ENCODE measurements at regions not wholly inside any gene's neighbourhood (a gene's known extent, or its start where the extent isn't known, plus 50 kb on each side); places are given as distances from the start of the nearest gene placed in this dataset.

DNA sequence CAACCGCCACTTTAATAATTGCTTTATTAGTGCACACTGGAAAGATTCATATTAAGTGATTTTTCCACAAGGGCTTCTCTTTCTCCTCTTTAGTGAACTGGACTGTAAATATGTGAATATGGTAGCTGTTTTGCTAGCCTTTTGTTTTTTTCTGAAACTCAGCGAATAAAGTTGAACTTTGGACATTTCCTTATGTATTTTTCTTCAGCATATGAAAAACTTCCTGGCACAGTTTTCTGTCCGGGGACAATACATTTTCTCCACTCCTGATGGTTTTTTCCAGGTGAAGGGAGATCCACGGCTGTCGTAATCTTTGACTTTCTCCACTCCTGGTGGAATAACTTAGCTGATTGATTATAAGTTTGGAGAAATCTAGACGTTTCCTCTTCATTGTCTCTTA, 457.4 kb upstream of the FAT1 start:
- DNase-seq (ENCODE audit: low read depth, low spot score) = no peak

DNA sequence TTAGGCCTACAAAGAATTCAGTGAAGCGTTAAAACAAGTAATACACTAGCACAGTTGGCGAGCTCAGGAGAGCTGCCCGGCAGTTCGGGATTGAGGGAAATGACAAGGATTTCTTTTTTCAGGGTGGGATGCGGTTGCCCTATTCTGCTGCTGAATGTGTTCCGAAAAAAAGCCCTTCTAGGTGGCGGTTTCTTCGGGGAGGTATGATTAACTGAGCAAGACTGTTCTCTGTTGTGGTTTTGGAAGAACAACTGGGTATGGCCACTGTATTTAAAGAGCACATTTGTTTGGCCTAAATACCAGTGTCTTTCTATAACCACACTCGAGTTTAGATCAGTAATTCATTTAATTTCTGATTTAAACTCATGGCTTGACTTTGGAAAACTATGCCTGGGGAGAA, 459.7 kb upstream of the FAT1 start:
- DNase-seq (ENCODE audit: low read depth, low spot score) = no peak

DNA sequence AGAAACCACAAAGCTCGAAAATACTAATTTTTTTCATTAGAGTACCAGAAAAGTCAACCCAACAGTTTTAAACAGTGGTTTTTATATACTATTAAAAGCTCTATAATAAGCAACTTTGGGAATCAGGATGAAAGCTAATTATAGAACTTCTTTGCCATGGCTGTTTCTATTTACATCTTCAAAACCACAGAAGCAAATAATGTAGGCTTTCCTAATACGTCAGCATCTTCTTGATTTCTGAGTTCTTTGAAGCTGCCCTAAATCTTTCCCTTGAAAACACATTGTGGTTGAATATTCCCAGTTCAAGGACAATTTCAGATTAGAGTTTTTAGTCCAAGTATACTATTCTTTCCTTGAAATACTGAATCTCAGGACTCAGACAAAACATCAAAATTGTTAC, 460.2 kb upstream of the FAT1 start:
- no peak for DNase-seq (ENCODE audit: low read depth, low spot score)

DNA sequence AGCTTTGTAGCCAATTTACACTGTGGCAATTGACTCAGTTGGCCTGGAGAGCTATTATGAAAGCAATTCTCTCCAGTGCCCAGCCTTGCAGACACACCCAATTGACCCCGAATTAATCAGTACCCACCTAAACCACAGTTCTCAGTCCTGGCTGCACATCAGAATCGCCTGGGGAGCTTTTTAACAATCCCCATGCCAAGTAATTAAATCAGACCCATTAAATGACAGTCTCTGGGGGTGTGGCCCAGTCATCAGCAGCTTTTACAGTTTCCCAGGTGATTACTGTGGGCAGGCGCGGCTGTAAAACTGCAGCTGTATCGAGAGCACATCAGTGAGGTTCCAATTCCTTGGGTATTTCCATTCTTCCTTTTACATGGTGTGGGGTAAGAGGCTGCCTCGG, 460.9 kb upstream of the FAT1 start:
- no peak for DNase-seq (ENCODE audit: low read depth, low spot score)

DNA sequence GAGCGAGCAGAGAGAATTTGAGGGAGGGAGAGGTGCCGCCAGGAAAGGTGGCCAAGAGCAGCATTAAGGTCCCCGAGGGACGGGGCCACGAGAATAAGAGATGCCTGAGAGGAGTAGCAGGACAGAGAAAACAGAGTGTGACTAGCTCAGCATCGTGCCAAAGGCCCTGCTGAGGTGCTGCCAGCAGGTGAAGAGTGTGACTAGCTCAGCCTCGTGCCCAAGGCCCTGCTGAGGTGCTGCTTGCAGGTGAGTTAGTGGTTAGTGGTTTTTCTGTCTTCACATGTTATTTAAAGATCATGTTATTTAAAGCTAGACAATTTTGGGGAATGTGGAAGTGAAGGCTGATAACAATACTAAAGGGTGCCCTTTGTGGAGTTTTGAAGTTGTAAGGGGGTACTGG, 464.5 kb upstream of the FAT1 start:
- DNase-seq (ENCODE audit: low read depth, low spot score) = no peak

DNA sequence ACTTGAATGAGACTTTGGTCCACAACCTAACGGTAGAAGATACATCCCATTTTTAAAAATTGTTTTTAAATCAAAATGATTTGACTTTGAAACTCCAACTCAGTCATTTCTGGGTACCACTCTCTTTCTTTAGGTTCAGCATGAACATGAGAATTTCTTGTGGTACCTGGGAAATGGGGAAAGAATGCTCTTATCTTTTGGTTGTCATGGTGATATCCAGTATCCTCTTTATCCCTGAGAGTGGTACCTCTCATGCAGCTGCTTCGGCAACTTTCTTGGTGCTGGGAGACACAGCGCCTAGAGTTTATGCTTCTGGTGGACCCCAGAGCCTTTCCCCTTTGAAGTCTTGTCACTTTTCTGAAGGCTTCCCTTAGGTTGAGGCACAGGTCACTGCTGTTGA, 465.1 kb upstream of the FAT1 start:
- no peak for DNase-seq (ENCODE audit: low read depth, low spot score)

DNA sequence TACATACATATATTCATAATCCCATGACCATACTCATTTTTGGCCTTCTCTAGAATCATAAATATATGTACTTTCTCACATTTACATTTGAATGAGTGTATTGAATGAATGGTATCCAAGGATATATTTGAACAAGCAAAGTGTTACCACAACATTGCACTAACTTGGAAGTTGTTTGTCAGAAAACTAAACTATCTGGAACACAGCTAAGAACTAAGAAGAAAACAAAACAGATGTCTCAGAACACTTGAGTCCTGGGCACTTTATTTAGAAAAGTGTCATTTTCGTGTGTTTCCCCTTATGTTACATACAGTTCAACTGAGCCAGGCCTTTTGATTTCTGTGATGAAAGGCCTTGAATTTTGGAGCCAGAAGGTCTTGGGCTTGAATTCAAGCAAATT, 466.7 kb upstream of the FAT1 start:
- no peak for DNase-seq (ENCODE audit: low read depth, low spot score)

DNA sequence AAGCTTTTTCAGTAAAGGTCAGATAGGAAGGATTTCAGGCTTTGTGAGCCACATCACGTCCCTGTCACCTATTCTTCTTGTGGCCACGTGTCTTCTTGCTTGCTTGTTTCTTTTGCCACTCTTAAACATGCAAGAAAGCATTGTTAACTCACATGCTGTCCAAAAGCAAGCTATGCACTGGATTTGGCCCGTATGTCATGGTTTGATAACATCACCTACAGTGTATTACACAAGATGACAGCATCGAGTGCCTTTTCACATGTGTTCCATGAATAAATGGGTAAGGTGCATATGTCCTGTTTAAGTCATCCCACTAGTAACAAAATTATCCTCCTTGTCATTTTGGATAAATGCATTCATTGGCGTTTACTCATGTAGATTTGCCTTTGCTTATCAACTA, 468.0 kb upstream of the FAT1 start:
- DNase-seq (ENCODE audit: low read depth, low spot score) = no peak

DNA sequence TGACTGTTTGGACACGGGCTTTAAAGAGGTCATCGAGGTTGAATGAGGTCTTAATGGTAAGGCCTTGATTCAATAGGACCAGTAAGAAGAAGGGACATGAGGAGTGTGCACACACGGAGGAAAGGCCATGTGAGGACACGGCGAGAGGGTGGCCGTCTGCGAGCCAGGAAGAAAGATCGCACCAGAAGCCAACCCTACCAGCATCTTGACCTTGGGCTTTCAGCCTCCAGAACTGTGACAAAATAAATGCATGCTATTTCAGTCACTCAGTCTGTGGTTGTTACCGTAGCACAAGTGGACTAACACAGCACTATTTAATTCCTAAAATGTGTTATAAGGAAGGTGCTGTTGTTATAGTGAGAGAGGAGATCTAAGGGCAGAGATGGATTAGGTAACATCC, 468.6 kb upstream of the FAT1 start:
- no peak for DNase-seq (ENCODE audit: low read depth, low spot score)

DNA sequence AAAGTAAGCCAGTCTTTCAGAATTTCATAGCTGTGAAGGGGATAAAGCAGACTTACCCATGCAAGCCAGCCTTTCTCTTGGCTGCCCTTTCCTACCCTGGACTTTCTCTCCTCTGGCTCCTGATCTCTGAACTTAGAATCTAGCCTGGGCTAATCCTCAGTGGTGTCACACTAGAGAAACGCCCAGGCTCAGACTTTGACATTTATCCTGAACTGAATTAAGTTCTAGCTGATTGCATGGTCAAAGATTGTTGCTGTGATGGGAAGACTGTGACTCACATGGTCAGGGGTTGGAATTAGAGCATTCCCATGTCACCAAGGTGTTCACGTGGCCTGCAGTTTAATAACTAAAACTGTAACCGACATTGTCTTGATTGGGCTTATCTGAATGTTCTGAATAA, 469.5 kb upstream of the FAT1 start:
- DNase-seq (ENCODE audit: low read depth, low spot score) = no peak

DNA sequence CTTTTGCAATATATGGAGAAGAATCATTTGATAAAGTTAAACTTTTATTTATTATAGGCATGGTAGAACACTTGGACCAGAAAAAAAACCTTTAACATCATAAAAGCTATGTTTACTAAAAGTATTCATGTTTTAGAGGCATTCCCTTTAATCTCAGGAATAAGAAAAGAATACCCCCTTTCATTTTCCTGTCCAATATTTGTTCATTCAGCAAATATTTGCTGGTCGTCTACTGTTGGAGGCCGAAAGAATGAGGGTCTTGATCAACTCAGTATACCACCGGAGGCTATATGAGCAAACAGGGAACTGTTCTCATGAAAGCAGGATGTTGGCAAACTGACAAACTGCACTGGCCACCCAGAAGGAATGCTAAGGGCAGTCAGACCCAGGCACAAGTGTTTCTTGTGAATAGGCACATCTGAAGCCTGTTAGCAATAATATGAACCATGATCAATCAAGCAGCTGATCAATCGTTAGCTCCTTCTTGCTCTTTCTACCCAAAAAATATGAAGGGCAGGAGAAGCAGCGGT, 480.8 kb upstream of the FAT1 start:
- no peak for DNase-seq (ENCODE audit: low read depth, low spot score)

DNA sequence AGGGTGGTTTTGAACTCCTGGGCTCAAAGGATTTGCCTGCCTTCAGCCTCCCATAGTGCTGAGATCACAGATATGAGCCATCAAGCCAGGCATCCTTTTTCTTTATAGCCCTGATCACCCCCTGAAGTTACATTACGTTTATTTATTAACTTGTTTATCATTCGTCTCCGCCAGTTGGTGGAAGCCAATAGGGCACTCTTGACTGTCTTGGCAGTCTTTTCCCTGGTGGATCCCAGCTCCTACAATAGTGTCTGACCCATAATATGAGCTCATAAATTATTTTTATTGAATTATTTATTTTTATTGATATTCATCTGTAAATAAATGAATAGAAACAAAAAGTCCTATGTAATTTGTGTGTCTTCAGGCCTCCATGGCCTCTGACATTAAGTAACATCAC, 484.3 kb upstream of the FAT1 start:
- no peak for DNase-seq (ENCODE audit: low read depth, low spot score)

DNA sequence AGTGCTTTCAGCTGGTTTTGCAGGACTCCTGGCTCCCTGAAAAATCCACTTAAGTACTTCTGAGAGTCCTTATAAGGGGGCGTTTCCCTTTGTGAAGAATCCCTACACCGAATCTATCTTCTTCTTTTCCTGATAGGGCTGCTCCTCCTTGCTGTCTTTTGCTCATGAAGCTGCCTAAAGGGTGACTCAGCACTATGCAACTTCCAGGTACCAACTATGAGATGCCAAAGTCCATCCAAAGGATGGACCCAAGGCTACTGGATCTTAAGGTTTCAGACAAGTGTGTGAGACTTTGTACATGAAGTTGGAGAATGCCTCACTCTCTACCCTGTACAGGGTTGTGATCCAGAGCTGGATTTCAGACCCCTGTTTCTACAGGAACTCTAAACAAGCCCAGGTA, 485.0 kb upstream of the FAT1 start:
- no peak for DNase-seq (ENCODE audit: low read depth, low spot score)

DNA sequence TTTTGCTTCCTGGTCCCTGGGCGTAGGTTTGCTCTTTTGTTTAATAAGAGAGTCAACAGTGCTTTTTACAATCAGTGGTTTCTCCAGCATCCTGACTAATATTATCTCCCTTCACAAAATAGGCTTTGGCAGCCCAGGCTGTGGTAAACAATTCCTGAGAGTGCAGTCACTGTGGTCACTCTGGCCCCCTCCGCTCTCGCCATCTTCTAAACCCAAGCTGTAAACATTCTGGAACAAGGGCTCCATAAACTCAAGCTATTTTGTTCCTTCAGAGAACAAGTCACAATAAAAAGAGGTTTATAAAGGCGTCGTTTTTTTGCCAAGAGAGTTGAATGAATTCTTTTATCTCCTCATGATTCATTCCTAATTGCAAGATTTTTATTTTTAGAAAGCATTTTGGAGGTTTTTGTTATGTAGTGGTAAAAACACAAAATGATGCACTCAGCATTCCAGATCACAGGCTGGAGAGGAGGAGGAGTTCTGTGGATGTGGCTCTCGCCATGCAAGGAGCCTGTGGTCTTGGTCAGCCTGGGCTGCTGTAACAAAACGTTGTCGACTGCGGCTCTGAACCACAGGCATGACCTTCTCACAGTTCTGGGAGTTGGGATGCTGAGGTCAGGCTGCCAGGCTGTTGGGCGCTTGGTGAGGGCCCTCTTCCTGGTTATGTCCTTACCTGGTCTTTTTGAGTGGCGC, 486.4 kb upstream of the FAT1 start:
- no peak for DNase-seq (ENCODE audit: low read depth, low spot score)

DNA sequence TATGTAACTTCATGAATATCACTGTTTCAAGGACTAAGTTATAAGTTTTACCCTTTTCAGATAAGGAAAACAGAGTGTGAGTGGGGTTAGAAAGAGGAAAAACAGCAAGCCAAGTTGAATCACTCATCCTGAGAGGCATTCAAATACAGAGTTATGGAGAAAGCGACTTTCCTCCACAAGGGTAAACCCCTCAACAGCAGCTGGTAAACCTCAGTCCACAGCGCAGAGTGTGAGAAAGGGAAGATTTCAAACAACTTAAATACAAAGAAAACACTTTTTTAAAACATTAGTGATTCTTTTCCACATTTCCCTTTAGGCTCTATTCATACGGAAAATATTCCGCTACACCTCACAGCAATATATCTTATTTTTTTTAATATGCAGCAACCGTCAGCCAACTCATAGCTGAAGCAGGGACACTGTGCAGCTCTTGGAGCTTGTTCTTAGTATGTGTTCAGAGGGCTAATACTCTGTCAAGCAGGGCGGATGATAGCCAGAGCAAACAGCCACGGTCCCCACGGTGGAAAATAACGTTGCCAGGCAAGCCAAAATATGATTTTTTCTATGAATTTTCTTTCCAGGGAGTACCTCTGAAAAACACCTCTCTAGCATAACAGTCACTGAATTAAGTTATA, 488.9 kb upstream of the FAT1 start:
- no peak for DNase-seq (ENCODE audit: low read depth, low spot score)

DNA sequence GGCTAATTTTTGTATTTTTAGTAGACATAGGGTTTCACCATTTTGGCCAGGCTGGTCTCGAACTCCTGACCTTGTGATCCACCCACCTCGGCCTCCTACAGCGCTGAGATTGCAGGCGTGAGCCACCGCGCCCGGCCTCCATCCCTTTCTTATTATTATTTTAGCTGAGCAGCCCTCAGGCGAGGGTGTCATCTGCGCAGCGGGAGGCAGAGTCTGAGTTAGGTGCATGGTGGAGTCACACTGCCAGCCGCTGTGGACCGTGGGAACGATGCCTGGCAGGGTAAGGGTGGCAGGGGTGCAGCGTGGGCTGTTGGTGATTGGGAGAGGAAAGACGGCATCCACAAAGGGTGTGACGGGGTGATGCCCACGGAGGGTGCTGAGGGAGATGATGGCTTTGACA, 491.8 kb upstream of the FAT1 start:
- no peak for DNase-seq (ENCODE audit: low read depth, low spot score)

DNA sequence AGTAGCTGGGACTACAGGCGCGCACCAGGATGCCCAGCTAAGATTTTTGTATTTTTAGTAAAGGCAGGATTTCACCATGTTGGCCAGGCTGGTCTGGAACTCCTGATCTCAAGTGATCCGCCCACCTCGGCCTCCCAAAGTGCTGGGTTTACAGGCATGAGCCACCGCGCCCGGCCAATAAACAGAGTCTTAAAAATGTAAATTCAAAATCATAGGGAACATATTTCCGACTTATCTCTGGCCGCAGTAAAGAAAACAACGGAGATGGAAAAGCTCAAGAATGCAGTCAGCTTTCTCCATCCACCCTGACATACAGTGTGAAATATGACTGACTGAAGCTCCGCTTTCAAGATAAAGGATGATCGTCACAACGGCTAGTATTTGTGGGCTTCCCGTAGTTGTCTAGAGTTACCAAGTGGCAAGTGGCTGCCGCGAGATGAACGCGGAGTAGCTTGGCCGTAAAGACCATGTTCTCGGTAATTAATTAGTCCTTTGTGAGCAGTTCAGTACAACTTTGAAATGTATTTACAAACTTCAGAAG, 495.1 kb upstream of the FAT1 start:
- no peak for DNase-seq (ENCODE audit: low read depth, low spot score)

DNA sequence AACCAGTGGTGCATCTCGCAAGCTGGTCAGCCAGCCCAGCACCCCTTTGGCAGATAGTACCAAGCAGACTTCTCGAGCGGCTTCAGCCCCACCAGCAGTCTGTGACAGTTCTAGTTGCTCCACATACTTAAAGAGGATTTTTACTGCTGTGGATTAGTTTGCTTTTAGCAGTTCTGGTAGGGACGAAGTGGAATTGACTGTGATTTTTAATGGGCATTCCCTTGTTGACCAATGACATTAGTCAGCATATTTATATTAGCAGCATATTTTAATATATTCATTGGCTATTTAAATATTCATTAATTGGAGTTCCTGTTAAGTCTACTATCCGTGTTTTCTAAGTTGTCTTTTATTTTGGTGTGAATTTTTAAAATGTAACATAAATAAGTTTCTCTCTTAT, 500.9 kb upstream of the FAT1 start:
- DNase-seq (ENCODE audit: low read depth, low spot score) = no peak

DNA sequence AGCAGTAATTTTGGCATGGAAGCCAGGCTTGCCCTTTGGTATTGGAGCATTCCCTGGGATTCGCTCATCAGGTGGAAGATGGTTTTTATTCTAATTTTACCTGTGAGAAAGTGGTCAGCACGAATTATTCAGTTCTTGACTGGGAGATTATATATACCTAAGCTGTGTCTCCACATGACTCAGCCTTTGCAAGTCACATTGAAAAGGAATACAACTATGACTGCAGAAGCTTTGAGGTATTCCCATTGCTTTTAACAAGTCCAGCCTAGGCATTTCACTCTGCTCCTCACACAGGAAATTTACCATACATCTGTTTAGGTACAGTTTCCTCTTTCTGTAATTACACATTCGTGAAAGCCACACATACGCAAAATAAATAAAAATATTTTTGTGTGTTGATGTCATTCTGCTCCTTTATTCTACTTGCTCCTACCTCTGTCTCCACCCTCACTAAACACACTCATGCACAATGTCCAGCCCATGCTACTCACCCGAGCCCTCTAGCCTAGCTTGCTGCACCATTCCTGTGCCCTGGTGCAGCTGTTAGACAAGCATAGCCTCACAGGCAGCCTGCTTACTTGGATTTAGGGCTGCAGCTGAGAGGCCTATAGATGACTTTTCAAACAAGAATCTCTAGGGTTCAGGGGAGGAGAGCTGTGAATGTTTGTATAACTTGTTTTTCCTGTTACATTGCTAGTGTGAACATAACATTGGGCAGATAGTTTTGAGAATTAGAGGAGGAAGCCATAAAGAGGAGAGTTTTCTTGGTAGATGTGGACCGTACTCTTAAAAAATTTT, 504.4 kb upstream of the FAT1 start:
- DNase-seq (ENCODE audit: low read depth, low spot score) = peak; percentile 6

DNA sequence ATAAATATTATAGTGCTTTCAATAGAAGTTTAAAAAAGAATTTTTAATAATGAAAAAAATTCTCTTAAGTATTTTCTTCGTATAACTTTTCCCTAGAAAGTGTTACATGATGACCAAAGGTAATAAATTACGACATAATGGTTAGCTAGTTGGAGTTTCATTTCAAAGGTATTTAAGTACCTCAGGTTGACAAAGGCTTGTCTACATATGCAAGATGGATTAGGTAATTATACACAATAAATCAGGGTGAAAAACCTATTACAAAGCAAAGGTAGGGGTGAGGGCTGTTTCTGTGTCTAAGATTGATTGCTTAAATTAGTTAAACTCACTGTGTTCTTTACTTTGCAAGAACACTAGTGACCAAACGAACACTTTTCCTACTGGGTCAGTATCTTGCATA, 508.5 kb upstream of the FAT1 start:
- no peak for DNase-seq (ENCODE audit: low read depth, low spot score)

DNA sequence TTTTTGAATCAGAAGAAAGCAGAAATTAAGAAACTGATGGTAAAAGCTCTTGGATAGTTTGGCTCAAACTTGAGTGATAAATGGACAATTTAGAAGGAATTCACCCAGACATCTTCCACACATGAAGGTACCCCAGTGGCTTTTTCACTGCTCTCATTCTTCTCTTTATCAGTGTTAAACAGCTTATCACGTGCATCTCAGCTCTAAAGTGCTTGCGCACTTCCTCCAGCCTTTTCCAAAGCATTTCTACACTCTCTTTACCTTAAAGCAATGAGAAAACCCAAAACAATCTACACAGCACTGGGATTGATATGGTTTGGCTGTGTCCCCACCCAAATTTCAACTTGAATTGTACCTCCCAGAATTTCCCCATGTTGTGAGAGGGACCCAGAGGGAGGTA, 509.1 kb upstream of the FAT1 start:
- no peak for DNase-seq (ENCODE audit: low read depth, low spot score)

DNA sequence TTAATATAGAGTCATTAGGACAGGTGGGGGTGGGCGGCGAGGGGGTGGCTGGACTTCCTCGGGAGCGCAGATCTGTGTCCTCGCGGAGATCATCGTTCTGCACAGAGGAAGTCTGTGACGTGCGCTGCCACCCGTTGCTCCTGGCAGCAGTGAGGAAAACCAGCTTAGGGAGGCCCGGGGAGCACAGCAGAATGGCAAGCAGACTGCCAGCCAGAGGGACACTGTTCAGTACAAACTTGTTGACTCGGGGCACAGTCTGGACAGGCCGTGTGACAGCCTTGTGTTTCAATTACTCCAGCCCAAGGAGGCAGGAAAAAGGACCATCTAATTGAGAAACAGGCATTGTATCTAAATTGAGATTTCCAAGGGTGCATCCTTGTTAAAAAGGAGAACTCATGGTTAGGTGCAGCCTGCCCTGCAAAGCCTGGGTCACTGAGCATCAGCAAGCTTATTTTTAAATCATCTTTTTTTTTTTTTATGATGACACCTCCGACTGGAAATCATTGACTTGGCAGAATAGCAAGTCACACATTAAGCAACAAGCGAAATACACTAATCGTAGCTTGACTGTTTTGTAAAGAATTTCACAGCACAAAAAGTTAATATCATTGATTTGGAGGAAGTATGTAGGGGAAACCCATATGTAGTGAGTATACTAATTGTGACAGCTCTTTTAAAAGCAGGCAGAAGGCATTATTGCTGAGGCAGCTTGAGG, 512.0 kb upstream of the FAT1 start:
- no peak for DNase-seq (ENCODE audit: low read depth, low spot score)
